Heart left ventricle (tissue), 16 donors: ENCODE measurements at regions not wholly inside any gene's neighbourhood (a gene's known extent, or its start where the extent isn't known, plus 50 kb on each side); places are given as distances from the start of the nearest gene placed in this dataset.

Experiments
- ATAC-seq, 4 donors: fragments of 200-7000 bp; cut with Tn5 transposase; one replicate each; pipeline ENCODE4 v1.9.1; 2020 to 2022; ENCODE audit warnings: moderate library complexity in 4 of 4, mild to moderate bottlenecking in 3 of 4, moderate number of reproducible peaks in 1 of 4
- DNase-seq, 5 donors: peaks; one replicate each; pipeline ENCODE4 v3.0.0-alpha.2; 2020
- H3K27ac ChIP-seq, 12 donors: fragments of 200-600 bp; sonication (generic) in 4 of 12; one replicate each; pipeline versions ENCODE4 v1.5.0 to v1.8.0; 2016 to 2022; ENCODE audit warnings: mild to moderate bottlenecking in 2 of 12
- H3K27me3 ChIP-seq, 9 donors: fragments of 200-600 bp; sonication (generic) in 2 of 9; one replicate each; pipeline versions ENCODE4 v1.5.1 to v1.8.0; 2016 to 2022; ENCODE audit warnings: mild to moderate bottlenecking in 3 of 9
- H3K36me3 ChIP-seq, 9 donors: fragments of 200-600 bp; sonication (generic) in 2 of 9; one replicate each; pipeline versions ENCODE4 v1.5.0 to v1.8.0; 2018 to 2022; ENCODE audit warnings: mild to moderate bottlenecking in 2 of 9
- H3K4me1 ChIP-seq, 12 donors: fragments of 200-600 bp; sonication (generic) in 4 of 12; one replicate each; pipeline versions ENCODE4 v1.5.0 to v1.8.0; 2016 to 2022; ENCODE audit warnings: mild to moderate bottlenecking in 3 of 12
- H3K4me3 ChIP-seq, 12 donors: fragments of 200-600 bp; sonication (generic) in 4 of 12; one replicate each; pipeline versions ENCODE4 v1.5.0 to v1.8.0; 2017 to 2022; ENCODE audit warnings: mild to moderate bottlenecking in 9 of 12, moderate library complexity in 4 of 12
- H3K9me3 ChIP-seq, 12 donors: fragments of 200-600 bp; sonication (generic) in 4 of 12; one replicate each; pipeline versions ENCODE4 v1.5.0 to v1.8.0; 2016 to 2022; ENCODE audit warnings: mild to moderate bottlenecking in 1 of 12
- POLR2A ChIP-seq, 2 donors: fragments of 450-650 bp; IDR thresholded peaks; one replicate each; pipeline ENCODE4 v1.6.1; 2017; ENCODE audit warnings: antibody characterized with exemption in 2 of 2, mild to moderate bottlenecking in 2 of 2, moderate library complexity in 2 of 2
- WGBS, 4 donors: extraction: QIAGEN DNeasy Blood & Tissue Kit in 2 of 4; methylation state at CpG; one replicate each; pipeline versions ENCODE4 v1.1.5 to v1.1.7; 2013 to 2018; 5-methylcytosine and 5-hydroxymethylcytosine counted together
- intact Hi-C, 10 donors: fragments of 100-400 bp; cut with DNase I; formaldehyde crosslinking; loops; one replicate each; pipeline versions ENCODE4 v1.11.1 to v1.14.2; 2022
- TF ChIP-seq, protein P1 (sequence below), 12 donors: fragments of 200-600 bp; sonication (generic) in 4 of 12; IDR thresholded peaks; one replicate each; pipeline versions ENCODE4 v1.5.0 to v1.8.0; 2018 to 2022; ENCODE audit warnings: antibody characterized with exemption in 12 of 12, mild to moderate bottlenecking in 5 of 12
- donor health status: ischemic (EF 13 %, LVEDD 7.1; RV severe dilation, severe dysfunction).
- donor health status: healthy with polysubstance abuse.
- donor health status: DM: no; HTN: yes; CAD: no.
- donor health status: DM: no; HTN: no; CAD: no.
- donor health status: ischemic (EF 25% LVEDD 6.9; RV normal size, moderate dysfunction).
- donor health status: ischemic (EF 25% LVEDD 5.7; RV mildly dilated, moderate dysfunction).
- donor health status: healthy.
- donor health status: DM: yes; HTN: yes; CAD: no.
- donor health status: ischemic (EF 35%, LVEDD 5.7; RV mildly dilated, moderate dysfunction).
- donor health status: nonischemic (EF 11% LVEDD 7.7; RV severe dilation, severe dysfunction).
- donor health status: DM: yes; HTN: yes; CAD: no.
- donor health status: PGD.
- donor health status: ischemic (EF 29% LVEDD 5.4; RV normal size, mild dysfunction).
- donor health status: nonischemic (EF 23%, LVEDD 6.1; RV moderate dilation, normal function).

DNA sequence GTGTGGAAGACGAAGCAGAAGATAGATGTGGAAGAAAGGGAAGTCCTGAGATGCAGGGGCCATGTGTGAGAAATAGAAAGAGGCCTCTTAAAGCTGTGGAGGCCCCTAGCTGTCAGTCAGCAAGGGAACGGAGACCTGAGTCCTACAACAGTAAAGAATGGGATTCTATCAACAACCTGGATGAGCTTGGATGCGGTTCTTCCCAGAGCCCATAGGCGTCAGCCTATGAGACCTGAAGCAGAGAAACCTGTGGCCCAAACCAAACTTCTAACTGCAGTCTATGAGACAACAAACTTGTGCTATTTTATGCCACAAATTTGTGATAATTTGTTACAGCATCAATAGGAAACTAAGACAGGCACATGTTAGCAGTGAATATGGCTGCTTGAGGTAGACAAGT lies 583.7 kb downstream of the ADCYAP1 start:
- Histone ChIP-seq H3K9me3 (peaks cover 0 to 10% (median 0%) of the 10 kb centered on the region in 12 donors), H3K27ac (no peak overlapping the region), H3K4me3 (no peak overlapping the region), H3K4me1 (no peaks in the 10 kb centered on the region), H3K27me3 (no peaks in the 10 kb centered on the region), H3K36me3 (no peaks in the 10 kb centered on the region)
- ATAC-seq, result no peak
- no peak for DNase-seq
- WGBS, 4 donors, result 74 to 79% (median 78%) methylated on average over 4 of the region's 4 CpGs
- TF ChIP-seq POLR2A (IDR thresholded peaks at IDR 0.05), result no peak
- TF ChIP-seq, protein P1, sequence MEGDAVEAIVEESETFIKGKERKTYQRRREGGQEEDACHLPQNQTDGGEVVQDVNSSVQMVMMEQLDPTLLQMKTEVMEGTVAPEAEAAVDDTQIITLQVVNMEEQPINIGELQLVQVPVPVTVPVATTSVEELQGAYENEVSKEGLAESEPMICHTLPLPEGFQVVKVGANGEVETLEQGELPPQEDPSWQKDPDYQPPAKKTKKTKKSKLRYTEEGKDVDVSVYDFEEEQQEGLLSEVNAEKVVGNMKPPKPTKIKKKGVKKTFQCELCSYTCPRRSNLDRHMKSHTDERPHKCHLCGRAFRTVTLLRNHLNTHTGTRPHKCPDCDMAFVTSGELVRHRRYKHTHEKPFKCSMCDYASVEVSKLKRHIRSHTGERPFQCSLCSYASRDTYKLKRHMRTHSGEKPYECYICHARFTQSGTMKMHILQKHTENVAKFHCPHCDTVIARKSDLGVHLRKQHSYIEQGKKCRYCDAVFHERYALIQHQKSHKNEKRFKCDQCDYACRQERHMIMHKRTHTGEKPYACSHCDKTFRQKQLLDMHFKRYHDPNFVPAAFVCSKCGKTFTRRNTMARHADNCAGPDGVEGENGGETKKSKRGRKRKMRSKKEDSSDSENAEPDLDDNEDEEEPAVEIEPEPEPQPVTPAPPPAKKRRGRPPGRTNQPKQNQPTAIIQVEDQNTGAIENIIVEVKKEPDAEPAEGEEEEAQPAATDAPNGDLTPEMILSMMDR (IDR thresholded peaks at IDR 0.05), result no peak
- intact Hi-C loops, result no loop called here

DNA sequence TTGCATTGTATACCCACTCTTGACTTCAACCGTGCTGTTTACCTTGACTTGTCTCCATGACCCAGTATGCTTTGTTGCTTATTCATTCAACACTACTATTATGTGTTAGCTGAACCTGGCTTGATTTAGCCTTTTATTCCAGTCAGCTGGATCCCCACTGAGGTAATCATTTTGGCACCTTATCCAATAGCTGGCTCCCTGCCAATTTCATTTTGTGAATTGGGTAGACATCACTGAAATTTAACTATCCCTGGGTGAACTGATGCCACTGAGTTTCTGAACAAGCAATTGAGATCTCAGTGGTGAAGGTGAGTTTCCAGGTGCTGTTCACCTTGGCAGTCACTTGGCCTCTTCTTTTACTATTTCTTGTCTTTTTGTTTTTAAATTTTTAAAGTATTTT lies 584.3 kb downstream of the ADCYAP1 start:
- 87 to 98% (median 93%) methylated on average over 1 of the region's 1 CpG for WGBS, 4 donors
- DNase-seq (no peak), ATAC-seq (no peak)
- Histone ChIP-seq H3K4me1 (no peaks in the 10 kb centered on the region), H3K4me3 (no peak overlapping the region), H3K27me3 (no peaks in the 10 kb centered on the region), H3K9me3 (peaks cover 0 to 10% (median 0%) of the 10 kb centered on the region in 12 donors), H3K27ac (no peak overlapping the region), H3K36me3 (no peaks in the 10 kb centered on the region)
- TF ChIP-seq POLR2A (IDR thresholded peaks at IDR 0.05), result no peak
- TF ChIP-seq, protein P1 (IDR thresholded peaks at IDR 0.05), result no peak
- intact Hi-C loops, result no loop called here

DNA sequence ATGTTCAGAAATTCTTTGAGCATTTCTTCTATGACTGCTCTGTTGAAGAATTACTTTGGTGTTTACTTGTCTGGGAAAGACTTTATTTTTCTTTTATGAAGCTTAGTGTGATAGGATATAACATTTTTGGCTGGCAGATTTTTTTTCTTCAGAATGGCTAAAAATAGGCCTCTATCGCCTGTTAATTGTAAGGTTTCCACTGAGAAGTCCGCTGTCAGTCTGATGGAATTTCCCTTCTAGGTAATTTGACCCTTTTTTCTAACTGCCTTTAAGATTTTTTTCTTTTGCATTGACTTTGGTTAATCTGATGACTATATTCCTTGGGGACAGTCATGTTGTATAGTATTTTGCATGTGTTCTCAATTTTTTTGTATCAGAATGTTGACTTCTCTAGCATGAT lies 590.7 kb downstream of the ADCYAP1 start:
- DNase-seq (no peak), ATAC-seq (no peak)
- TF ChIP-seq, protein P1 (IDR thresholded peaks at IDR 0.05), result no peak
- TF ChIP-seq POLR2A (IDR thresholded peaks at IDR 0.05), result no peak
- H3K27ac ChIP-seq, result no peak overlapping the region
- H3K9me3 ChIP-seq, result peaks cover 0 to 19% (median 6%) of the 10 kb centered on the region in 12 donors
- H3K27me3 ChIP-seq, result no peaks in the 10 kb centered on the region
- 79 to 89% (median 85%) methylated on average over 2 of the region's 2 CpGs for WGBS, 4 donors
- no peak overlapping the region for H3K4me3 ChIP-seq
- intact Hi-C loops, result no loop called here
- H3K36me3 ChIP-seq, result no peaks in the 10 kb centered on the region
- H3K4me1 ChIP-seq, result no peaks in the 10 kb centered on the region

DNA sequence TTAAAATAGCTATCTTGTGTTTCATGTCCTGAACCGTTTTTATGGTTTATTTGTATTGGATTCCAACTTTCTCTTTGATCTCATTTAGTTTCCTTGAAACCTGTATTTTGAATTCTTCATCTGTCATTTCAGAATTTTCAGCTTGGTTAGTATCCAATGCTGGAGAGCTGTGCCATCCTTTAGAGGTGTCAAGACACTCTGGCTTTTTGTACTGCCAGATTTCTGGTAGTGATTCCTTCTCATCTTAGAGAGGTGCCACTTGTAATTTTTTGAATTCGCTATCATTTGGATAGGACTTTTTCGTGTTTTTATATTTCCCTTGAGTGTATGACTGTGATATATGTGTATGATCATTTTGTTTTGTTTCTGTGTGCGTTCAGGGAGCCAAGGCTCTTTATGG lies 591.4 kb downstream of the ADCYAP1 start:
- intact Hi-C loops, result no loop called here

More for the DNA sequence above, 591.4 kb downstream of the ADCYAP1 start:
- Histone ChIP-seq H3K36me3 (no peaks in the 10 kb centered on the region), H3K9me3 (peaks cover 0 to 16% (median 5%) of the 10 kb centered on the region in 12 donors), H3K4me1 (no peaks in the 10 kb centered on the region), H3K4me3 (no peak overlapping the region), H3K27me3 (no peaks in the 10 kb centered on the region), H3K27ac (no peak overlapping the region)
- no peak for DNase-seq
- 72 to 78% (median 72%) methylated on average over 4 of the region's 4 CpGs for WGBS, 4 donors
- no peak for ATAC-seq
- TF ChIP-seq POLR2A (IDR thresholded peaks at IDR 0.05), result no peak
- TF ChIP-seq, protein P1 (IDR thresholded peaks at IDR 0.05), result no peak
